ENCODE measurements at regions not wholly inside any gene's neighbourhood (a gene's known extent, or its start where the extent isn't known, plus 50 kb on each side); places are given as distances from the start of the nearest gene placed in this dataset.

GRCh38 chr13:97640268-97640667 is 206.3 kb downstream of the RAP2A start:
- TF ChIP-seq TAF1 (IDR thresholded peaks at IDR 0.05; ENCODE audit: borderline replicate concordance, insufficient read depth, low read length): no peak
- no peak for TF ChIP-seq SIN3A (IDR thresholded peaks at IDR 0.05; ENCODE audit: borderline replicate concordance, insufficient read depth, low read length)
- TF ChIP-seq FOXP2 (optimal IDR thresholded peaks at IDR 0.05; ENCODE audit: borderline replicate concordance, extremely low read depth, extremely low read length, insufficient read depth): no peak

- TF ChIP-seq FOXP2 (optimal IDR thresholded peaks at IDR 0.05; ENCODE audit: borderline replicate concordance, extremely low read depth, extremely low read length, insufficient read depth): no peak
- no peak for TF ChIP-seq TAF1 (IDR thresholded peaks at IDR 0.05; ENCODE audit: borderline replicate concordance, insufficient read depth, low read length)
- no peak for TF ChIP-seq SIN3A (IDR thresholded peaks at IDR 0.05; ENCODE audit: borderline replicate concordance, insufficient read depth, low read length)
Measured at GRCh38 chr13:97648171-97648880, 214.4 kb downstream of the RAP2A start.

GRCh38 chr13:97648881-97649224 is 214.9 kb downstream of the RAP2A start:
- TF ChIP-seq POLR2AphosphoS5 (IDR thresholded peaks at IDR 0.05; ENCODE audit: low read depth, low read length) (no peak), SIN3A (IDR thresholded peaks at IDR 0.05; ENCODE audit: borderline replicate concordance, insufficient read depth, low read length) (no peak), TAF1 (IDR thresholded peaks at IDR 0.05; ENCODE audit: borderline replicate concordance, insufficient read depth, low read length) (no peak), FOXP2 (optimal IDR thresholded peaks at IDR 0.05; ENCODE audit: borderline replicate concordance, extremely low read depth, extremely low read length, insufficient read depth) (no peak), REST (IDR thresholded peaks at IDR 0.05; ENCODE audit: insufficient read depth in 1 of 2, low read depth in 2 of 2, low read length in 2 of 2) (no peak)

- TF ChIP-seq REST (IDR thresholded peaks at IDR 0.05; ENCODE audit: insufficient read depth in 1 of 2, low read depth in 2 of 2, low read length in 2 of 2) (no peak), TAF1 (IDR thresholded peaks at IDR 0.05; ENCODE audit: borderline replicate concordance, insufficient read depth, low read length) (no peak), FOXP2 (optimal IDR thresholded peaks at IDR 0.05; ENCODE audit: borderline replicate concordance, extremely low read depth, extremely low read length, insufficient read depth) (no peak), POLR2AphosphoS5 (IDR thresholded peaks at IDR 0.05; ENCODE audit: low read depth, low read length) (no peak), SIN3A (IDR thresholded peaks at IDR 0.05; ENCODE audit: borderline replicate concordance, insufficient read depth, low read length) (no peak)
Measured at GRCh38 chr13:97653443-97654140, 219.6 kb downstream of the RAP2A start.

GRCh38 chr13:97654236-97654635 is 220.3 kb downstream of the RAP2A start:
- no peak for TF ChIP-seq SIN3A (IDR thresholded peaks at IDR 0.05; ENCODE audit: borderline replicate concordance, insufficient read depth, low read length)
- no peak for TF ChIP-seq FOXP2 (optimal IDR thresholded peaks at IDR 0.05; ENCODE audit: borderline replicate concordance, extremely low read depth, extremely low read length, insufficient read depth)
- no peak for TF ChIP-seq POLR2AphosphoS5 (IDR thresholded peaks at IDR 0.05; ENCODE audit: low read depth, low read length)
- TF ChIP-seq TAF1 (IDR thresholded peaks at IDR 0.05; ENCODE audit: borderline replicate concordance, insufficient read depth, low read length): no peak

- TF ChIP-seq TAF1 (IDR thresholded peaks at IDR 0.05; ENCODE audit: borderline replicate concordance, insufficient read depth, low read length): no peak
- no peak for TF ChIP-seq SIN3A (IDR thresholded peaks at IDR 0.05; ENCODE audit: borderline replicate concordance, insufficient read depth, low read length)
- TF ChIP-seq POLR2AphosphoS5 (IDR thresholded peaks at IDR 0.05; ENCODE audit: low read depth, low read length): no peak
- TF ChIP-seq REST (IDR thresholded peaks at IDR 0.05; ENCODE audit: insufficient read depth in 1 of 2, low read depth in 2 of 2, low read length in 2 of 2): no peak
- no peak for TF ChIP-seq FOXP2 (optimal IDR thresholded peaks at IDR 0.05; ENCODE audit: borderline replicate concordance, extremely low read depth, extremely low read length, insufficient read depth)
Measured at GRCh38 chr13:97658556-97658955, 224.6 kb downstream of the RAP2A start.

Data from PFSK-1 (cell line).